ENCODE measurements at regions not wholly inside any gene's neighbourhood (a gene's known extent, or its start where the extent isn't known, plus 50 kb on each side); places are given as distances from the start of the nearest gene placed in this dataset.
"Not testable (repeated sequence)": the region's sequence is repeated elsewhere in the genome, so short reads cannot be mapped to it uniquely, and the experiment has no call there.

DNA sequence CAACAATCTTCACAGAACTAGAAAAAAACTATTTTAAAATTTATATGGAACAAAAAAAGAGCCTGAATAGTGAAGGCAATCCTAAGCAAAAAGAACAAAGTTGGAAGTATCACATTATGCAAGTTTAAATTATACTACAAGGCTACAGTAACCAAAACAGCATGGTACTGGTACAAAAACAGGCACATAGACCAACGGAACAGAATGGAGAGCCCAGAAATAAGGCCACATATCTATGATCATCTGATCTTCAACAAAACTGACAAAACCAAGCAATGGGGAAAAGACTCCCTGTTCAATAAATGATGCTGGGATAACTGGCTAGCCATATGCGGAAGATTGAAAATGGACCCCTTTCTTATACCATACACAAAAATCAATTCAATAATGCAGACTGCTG is 74.4 kb upstream of the RTN4 start:
- H3K36me3 Mint-ChIP-seq; H3K4me3 Mint-ChIP-seq; H3K27ac Mint-ChIP-seq; DNase-seq (ENCODE audit: low spot score); H3K27me3 Mint-ChIP-seq; H3K9me3 Mint-ChIP-seq; H3K4me1 Mint-ChIP-seq (ENCODE audit: low read depth in 2 of 2); ATAC-seq: not testable (repeated sequence)

DNA sequence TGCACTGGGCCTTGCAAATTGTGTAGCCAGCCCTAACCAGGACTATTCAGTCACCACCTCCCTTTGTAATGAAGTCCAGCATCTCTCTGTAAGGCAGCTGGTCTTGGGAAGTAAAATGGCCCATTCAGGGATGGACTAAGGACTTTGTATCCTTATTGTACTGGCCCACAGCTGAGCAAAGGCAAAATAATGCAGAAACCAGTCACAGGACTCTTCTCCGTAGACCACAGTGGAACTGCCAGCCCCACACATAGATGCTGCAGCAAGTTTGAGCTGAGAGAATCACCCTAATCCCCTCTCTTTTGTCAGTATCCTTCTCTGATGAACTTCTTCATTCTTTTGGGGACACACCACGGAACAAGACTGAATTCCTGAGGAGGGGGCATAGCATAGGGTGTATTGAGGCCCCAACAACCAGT is 73.6 kb upstream of the RTN4 start:
- ATAC-seq (no peak), DNase-seq (ENCODE audit: low spot score) (no peak)
- Mint-ChIP-seq H3K27me3 (peaks cover 0 to 2% of the 10 kb centered on the region in 2 donors), H3K9me3 (no peaks in the 10 kb centered on the region), H3K4me3 (no peak overlapping the region), H3K27ac (no peak overlapping the region), H3K4me1 (ENCODE audit: low read depth in 2 of 2) (no peaks in the 10 kb centered on the region), H3K36me3 (no peaks in the 10 kb centered on the region)

DNA sequence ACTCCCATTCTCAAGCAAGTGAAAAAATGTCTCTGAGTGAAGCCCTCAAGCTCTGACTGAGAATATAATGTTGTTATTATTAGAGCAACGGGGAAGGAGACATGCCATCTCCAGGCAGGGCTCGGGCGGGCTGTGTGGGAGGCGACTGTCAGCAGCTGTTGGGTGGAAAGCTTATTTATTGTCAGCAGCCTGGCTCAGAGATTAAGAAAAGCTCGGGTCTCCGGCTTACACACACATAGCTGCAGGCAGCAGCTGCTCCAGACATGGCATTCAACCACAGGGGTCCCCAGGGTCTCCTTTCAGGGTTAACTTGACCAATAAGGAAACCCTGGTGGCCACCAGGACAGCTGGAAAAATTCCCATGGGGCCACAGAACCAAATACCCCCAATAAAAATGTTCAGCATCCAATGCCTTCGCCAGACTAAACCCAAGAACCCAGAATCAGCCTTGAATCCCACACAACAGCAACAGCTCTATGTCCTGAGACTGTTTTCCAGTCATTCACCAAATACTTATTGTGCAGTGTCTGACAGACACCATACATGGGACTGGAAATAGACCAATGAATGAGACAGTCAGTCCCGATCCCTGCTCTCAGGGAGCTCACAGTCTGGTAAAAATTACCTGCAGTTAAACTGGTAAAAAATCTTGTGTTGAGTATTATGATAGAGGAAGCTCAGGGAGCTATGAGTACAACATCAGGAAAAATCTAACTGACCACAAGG is 70.5 kb upstream of the RTN4 start:
- Mint-ChIP-seq H3K36me3 (no peaks in the 10 kb centered on the region), H3K9me3 (no peaks in the 10 kb centered on the region), H3K4me1 (ENCODE audit: low read depth in 2 of 2) (peaks cover 0 to under 1% of the 10 kb centered on the region in 2 donors), H3K27ac (no peak overlapping the region), H3K27me3 (peaks cover 0 to 9% of the 10 kb centered on the region in 2 donors), H3K4me3 (no peak overlapping the region)
- ATAC-seq (no peak), DNase-seq (ENCODE audit: low spot score) (no peak)

DNA sequence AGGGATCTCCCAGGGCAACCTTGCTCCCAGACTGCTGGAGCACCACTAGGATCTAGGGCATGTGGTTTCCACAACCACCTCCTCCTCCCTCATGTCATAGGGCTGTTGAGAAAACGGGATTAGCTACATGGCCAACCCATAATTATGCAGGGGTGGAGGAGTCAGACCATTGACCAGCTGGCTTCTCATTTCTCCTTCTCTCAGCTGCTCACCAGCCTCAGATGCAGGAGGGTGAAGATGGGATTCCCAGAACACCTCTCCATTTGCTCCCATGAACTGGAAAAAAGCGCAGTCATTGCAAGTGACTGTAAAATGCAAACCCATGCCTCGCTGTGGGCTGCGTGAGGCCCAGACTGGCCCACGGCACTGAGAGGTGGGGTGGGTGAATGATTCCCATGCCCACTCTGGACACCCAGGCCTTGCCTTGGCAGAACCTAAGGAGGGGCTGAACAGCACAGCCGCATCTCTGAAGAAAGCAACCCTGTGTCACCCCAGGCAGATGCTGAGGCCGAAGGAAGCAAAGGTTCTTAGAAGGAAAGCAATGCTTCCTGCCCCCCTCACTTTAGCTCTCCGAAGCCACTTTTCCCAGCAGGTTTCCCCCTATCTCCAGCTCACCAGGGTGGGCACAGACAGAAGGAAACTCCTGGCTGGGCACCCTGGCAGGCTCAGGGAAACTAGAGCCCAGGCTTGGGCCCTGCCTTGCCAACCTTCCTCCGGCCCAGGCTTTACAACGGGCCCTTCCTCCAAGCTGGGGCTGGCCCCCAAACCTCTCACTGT is 69.6 kb upstream of the RTN4 start:
- peaks cover 0 to 9% of the 10 kb centered on the region in 2 donors for H3K27me3 Mint-ChIP-seq
- DNase-seq (ENCODE audit: low spot score) = no peak
- H3K27ac Mint-ChIP-seq = no peak overlapping the region
- H3K4me3 Mint-ChIP-seq = no peak overlapping the region
- peaks cover 0 to 4% of the 10 kb centered on the region in 2 donors for H3K4me1 Mint-ChIP-seq (ENCODE audit: low read depth in 2 of 2)
- ATAC-seq = no peak
- no peaks in the 10 kb centered on the region for H3K9me3 Mint-ChIP-seq
- H3K36me3 Mint-ChIP-seq = no peaks in the 10 kb centered on the region

DNA sequence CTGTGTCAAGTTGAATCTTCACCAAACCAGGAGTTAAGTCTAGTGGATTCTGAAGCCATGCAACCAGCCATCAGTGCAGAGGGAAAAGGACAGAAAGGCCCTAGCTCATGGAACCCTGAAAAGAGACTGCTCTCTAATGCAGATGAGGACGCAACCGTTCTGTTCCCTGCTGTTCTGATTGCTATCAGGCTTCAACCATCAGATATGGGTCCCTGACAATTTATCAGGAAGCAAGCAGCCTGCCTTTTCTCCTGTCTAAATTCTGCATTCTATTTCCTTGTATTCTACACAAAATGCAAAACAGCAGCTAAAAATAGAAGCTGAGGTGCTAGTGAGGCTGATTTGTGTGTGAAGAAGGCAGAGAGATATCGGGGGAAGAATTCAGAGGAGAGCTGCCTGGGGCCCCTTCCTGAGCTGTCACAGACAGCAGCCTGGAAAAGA is 68.4 kb upstream of the RTN4 start:
- DNase-seq (ENCODE audit: low spot score) (no peak), ATAC-seq (no peak)
- peaks cover 0 to 4% of the 10 kb centered on the region in 2 donors for H3K4me1 Mint-ChIP-seq (ENCODE audit: low read depth in 2 of 2)
- H3K27ac Mint-ChIP-seq = no peak overlapping the region
- H3K27me3 Mint-ChIP-seq = peaks cover 0 to 9% of the 10 kb centered on the region in 2 donors
- H3K36me3 Mint-ChIP-seq = no peaks in the 10 kb centered on the region
- H3K4me3 Mint-ChIP-seq = no peak overlapping the region
- no peaks in the 10 kb centered on the region for H3K9me3 Mint-ChIP-seq

DNA sequence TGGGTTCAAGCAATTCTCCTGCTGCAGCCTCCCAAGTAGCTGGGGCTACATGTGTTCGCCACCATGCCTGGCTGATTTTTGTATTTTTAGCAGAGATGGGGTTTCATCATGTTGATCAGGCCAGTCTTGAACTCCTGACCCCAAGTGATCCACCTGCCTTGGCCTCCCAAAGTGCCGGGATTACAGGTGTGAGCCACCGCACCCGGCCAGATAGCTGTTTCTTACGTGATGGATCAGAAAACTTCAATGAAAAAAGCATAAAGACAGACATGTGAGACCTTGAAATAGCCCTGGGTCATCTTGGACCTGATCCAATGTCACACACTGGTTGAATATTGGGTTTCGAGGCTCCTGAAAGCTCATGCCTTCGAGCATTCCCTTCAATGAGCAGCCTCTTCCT is 66.7 kb upstream of the RTN4 start:
- no peak overlapping the region for H3K27ac Mint-ChIP-seq
- H3K9me3 Mint-ChIP-seq = no peaks in the 10 kb centered on the region
- no peak overlapping the region for H3K4me3 Mint-ChIP-seq
- ATAC-seq (no peak), DNase-seq (ENCODE audit: low spot score) (no peak)
- peaks cover 0 to 4% of the 10 kb centered on the region in 2 donors for H3K4me1 Mint-ChIP-seq (ENCODE audit: low read depth in 2 of 2)
- H3K36me3 Mint-ChIP-seq = no peaks in the 10 kb centered on the region
- peaks cover 0 to 9% of the 10 kb centered on the region in 2 donors for H3K27me3 Mint-ChIP-seq

DNA sequence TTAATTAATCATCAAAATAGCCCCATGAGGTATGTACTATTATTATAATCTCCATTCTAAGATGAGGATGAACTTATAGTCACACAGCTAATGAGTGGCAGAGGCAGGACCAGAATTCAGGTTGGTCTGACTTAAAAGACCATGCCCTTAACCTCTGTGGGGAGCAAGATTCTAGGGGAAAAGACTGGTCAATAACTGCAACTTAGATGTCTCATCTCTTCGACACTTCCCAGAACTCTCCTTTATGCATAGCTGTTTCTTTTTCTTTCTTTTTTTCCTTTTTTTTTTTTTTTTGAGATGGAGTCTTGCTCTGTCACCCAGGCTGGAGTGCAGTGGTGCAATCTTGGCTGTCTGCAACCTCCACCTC is 66.3 kb upstream of the RTN4 start:
- DNase-seq (ENCODE audit: low spot score) (no peak), ATAC-seq (no peak)
- H3K4me3 Mint-ChIP-seq = no peak overlapping the region
- no peaks in the 10 kb centered on the region for H3K36me3 Mint-ChIP-seq
- peaks cover 0 to 9% of the 10 kb centered on the region in 2 donors for H3K27me3 Mint-ChIP-seq
- H3K4me1 Mint-ChIP-seq (ENCODE audit: low read depth in 2 of 2) = peaks cover 3 to 4% of the 10 kb centered on the region in 2 donors
- no peak overlapping the region for H3K27ac Mint-ChIP-seq
- no peaks in the 10 kb centered on the region for H3K9me3 Mint-ChIP-seq

DNA sequence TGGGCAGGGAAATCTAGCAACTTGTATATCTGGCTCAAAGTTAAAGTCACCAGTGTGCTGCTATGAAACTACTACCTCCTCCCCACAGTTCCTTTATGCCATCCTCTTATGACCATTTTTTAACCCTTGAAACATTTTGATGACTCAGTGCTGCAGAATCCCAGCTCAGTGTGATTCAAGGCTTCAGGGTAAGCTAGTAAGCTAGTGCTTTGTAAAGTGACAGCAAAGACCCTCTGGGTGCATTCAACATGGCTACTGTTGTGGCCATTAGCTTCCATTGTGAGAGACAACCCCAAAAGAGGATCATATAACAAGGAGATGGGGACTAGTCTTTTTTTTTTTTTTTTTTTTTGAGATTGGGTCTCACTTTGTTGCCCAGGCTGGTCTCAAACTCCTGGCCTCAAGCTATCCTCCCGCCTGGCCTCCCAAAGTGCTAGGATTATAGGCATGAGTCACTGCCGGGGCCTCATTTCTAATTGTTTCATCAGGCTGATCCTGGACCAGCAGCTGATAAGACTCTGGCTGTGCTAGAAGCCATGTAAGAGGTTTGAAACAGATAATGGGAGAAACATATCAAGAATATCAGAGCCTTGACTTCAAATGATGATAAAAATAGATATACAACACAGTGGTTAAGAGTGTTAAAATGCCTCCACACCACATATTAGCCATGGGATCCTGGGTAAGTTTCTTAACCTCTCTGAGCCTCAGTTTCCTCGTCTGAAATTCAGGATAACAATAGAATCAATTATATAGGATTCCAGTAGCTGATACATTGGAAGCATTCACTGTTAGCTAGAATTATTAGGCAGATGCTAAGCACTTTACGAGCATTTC is 65.7 kb upstream of the RTN4 start:
- no peak overlapping the region for H3K27ac Mint-ChIP-seq
- H3K36me3 Mint-ChIP-seq = no peaks in the 10 kb centered on the region
- ATAC-seq (no peak), DNase-seq (ENCODE audit: low spot score) (no peak)
- peaks cover 0 to 9% of the 10 kb centered on the region in 2 donors for H3K27me3 Mint-ChIP-seq
- no peaks in the 10 kb centered on the region for H3K9me3 Mint-ChIP-seq
- peaks cover 3 to 4% of the 10 kb centered on the region in 2 donors for H3K4me1 Mint-ChIP-seq (ENCODE audit: low read depth in 2 of 2)
- H3K4me3 Mint-ChIP-seq = no peak overlapping the region

DNA sequence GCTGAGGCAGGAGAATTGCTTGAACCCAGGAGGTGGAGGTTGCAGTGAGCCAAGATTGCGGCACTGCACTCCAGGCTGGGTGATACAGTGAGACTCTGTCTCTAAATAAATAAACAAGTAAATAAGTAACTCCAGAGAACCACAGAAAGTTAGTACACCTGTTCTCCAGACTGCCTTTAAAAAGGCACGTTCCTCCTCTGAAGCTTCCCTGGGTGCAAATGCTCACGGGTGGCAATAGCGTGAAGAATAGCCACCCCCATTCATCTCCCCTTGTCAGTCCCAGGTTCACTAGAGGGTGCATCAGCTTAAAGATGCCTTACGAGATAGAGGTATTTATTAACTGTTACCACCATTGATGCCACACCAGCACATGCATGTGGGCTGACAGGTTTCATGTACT is 64.3 kb upstream of the RTN4 start:
- no peak overlapping the region for H3K4me3 Mint-ChIP-seq
- no peak overlapping the region for H3K27ac Mint-ChIP-seq
- no peaks in the 10 kb centered on the region for H3K9me3 Mint-ChIP-seq
- no peak for ATAC-seq
- DNase-seq (ENCODE audit: low spot score) = no peak
- H3K4me1 Mint-ChIP-seq (ENCODE audit: low read depth in 2 of 2) = peaks cover 3 to 4% of the 10 kb centered on the region in 2 donors
- H3K36me3 Mint-ChIP-seq = no peaks in the 10 kb centered on the region
- H3K27me3 Mint-ChIP-seq = peaks cover 0 to 9% of the 10 kb centered on the region in 2 donors

DNA sequence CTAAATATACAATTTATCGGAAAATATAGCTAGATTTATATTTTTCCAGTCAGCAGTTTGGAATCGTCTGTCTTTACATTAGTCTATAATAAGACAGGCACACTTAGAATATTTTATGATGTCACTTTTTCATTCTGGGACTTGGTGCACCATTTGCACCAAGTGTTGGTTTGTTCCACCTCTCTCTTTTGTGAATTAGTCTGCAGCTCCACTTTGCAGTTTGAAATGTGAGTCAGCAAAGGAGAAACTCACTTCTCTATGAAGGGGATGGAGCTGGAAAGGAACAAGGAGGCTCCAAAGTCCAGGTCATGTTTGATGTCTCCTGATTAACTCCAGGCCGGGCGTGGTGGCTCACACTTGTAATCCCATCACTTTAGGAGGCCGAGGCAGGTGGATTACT is 63.8 kb upstream of the RTN4 start:
- peaks cover 0 to 7% of the 10 kb centered on the region in 2 donors for H3K27me3 Mint-ChIP-seq
- peaks cover 3 to 4% of the 10 kb centered on the region in 2 donors for H3K4me1 Mint-ChIP-seq (ENCODE audit: low read depth in 2 of 2)
- ATAC-seq = no peak
- no peak for DNase-seq (ENCODE audit: low spot score)
- no peaks in the 10 kb centered on the region for H3K36me3 Mint-ChIP-seq
- H3K27ac Mint-ChIP-seq = no peak overlapping the region
- no peaks in the 10 kb centered on the region for H3K9me3 Mint-ChIP-seq
- no peak overlapping the region for H3K4me3 Mint-ChIP-seq

DNA sequence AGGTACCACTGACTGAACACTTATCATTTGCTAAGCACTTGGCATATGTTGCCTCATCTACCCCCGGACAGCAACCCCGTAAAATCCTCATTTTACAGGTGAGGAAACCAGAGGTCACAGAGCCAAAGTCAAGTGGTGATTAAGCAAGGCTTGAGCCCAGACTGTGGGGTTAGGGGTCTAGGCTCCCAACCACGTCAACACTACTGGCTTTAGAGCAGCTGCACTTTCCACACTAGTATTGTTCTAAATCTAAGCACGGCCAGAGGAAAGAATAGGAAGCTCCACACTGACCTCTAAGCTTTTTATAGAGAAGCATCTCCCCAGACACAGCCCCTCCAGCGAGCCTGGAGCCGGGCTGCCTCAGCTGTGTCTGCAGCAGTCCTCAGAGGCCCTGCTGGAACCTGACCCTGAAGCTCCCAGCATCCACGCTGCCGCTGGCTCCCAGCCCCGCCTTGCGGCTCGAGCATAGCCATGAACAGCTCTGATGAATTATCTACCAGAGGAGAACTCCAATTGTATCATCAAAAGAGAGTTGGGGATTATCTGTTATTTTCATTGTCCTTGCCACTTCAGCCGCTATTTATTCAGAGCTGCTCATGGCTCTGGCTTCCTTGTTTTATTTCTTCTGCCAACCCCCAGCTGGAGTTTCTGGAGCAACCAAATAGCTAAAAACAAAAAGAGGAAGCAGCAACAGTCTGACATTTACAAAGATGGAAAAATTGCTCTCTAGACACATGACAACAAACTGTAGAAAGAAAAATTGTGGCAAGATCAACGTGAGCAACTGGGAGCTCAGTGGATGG is 62.2 kb upstream of the RTN4 start:
- Mint-ChIP-seq H3K9me3 (no peaks in the 10 kb centered on the region), H3K27ac (no peak overlapping the region), H3K4me3 (no peak overlapping the region), H3K27me3 (peaks cover 0 to 1% of the 10 kb centered on the region in 2 donors), H3K36me3 (no peaks in the 10 kb centered on the region), H3K4me1 (ENCODE audit: low read depth in 2 of 2) (peaks cover 3 to 4% of the 10 kb centered on the region in 2 donors)
- ATAC-seq = no peak
- no peak for DNase-seq (ENCODE audit: low spot score)

DNA sequence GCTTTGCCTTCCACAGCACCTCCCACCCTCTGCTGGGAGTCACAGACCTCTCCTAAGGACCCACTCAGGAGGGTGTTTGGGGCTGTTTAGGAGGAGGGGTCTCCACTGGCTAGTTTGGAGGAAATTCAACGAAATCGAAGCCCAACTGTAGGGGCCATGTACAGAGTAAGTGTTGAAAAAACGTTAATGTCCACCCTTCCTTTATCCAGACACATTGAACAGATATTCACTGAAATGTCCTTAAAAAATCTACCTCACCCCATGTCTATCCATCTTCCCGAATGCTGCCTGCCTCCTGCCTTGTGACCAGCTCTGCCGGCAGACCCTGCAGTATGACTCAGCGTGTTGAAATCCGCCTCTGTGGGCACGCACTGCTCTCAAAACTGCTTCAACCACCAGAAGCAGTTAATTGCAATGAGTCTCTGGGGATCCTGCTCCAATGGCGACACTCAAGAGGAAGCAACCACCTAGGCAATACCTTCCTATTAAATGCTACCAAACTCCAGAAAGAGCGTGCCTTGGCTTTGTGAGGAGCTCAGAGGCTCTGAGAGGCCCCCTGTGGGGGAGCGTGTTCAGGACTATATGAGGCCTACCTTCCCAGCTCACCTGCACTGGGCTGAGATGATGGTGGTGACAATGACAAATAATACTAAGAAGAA is 61.4 kb upstream of the RTN4 start:
- DNase-seq (ENCODE audit: low spot score) = no peak
- peak in 1 of 2 donors; percentile 49 for ATAC-seq
- peaks cover 3 to 4% of the 10 kb centered on the region in 2 donors for H3K4me1 Mint-ChIP-seq (ENCODE audit: low read depth in 2 of 2)
- no peaks in the 10 kb centered on the region for H3K36me3 Mint-ChIP-seq
- no peaks in the 10 kb centered on the region for H3K27me3 Mint-ChIP-seq
- no peak overlapping the region for H3K4me3 Mint-ChIP-seq
- peak overlapping the region in 1 of 2 donors; percentile 39 for H3K27ac Mint-ChIP-seq
- no peaks in the 10 kb centered on the region for H3K9me3 Mint-ChIP-seq

DNA sequence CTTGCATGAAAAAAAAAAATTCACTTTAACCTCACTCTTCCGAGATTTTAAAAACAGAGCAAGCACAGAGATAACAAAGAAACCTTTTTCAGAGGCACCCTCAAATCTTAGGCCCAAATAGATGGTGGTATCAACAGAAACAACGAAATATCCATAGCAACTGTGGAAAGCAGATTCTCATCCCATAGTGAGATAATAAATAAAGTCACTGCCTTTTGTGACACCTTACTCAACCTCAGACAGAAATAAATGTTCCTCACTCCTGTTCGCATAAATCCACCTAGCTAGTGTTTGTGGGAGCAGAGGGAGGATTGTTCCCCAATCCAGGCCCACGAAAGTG is 60.9 kb upstream of the RTN4 start:
- Mint-ChIP-seq H3K9me3 (no peaks in the 10 kb centered on the region), H3K27ac (peak overlapping the region in 1 of 2 donors; percentile 39), H3K4me1 (ENCODE audit: low read depth in 2 of 2) (peaks cover 3 to 4% of the 10 kb centered on the region in 2 donors), H3K27me3 (no peaks in the 10 kb centered on the region), H3K4me3 (no peak overlapping the region), H3K36me3 (no peaks in the 10 kb centered on the region)
- DNase-seq (ENCODE audit: low spot score) = no peak
- ATAC-seq = no peak
